ENCODE measurements at regions not wholly inside any gene's neighbourhood (a gene's known extent, or its start where the extent isn't known, plus 50 kb on each side); places are given as distances from the start of the nearest gene placed in this dataset.

DNA sequence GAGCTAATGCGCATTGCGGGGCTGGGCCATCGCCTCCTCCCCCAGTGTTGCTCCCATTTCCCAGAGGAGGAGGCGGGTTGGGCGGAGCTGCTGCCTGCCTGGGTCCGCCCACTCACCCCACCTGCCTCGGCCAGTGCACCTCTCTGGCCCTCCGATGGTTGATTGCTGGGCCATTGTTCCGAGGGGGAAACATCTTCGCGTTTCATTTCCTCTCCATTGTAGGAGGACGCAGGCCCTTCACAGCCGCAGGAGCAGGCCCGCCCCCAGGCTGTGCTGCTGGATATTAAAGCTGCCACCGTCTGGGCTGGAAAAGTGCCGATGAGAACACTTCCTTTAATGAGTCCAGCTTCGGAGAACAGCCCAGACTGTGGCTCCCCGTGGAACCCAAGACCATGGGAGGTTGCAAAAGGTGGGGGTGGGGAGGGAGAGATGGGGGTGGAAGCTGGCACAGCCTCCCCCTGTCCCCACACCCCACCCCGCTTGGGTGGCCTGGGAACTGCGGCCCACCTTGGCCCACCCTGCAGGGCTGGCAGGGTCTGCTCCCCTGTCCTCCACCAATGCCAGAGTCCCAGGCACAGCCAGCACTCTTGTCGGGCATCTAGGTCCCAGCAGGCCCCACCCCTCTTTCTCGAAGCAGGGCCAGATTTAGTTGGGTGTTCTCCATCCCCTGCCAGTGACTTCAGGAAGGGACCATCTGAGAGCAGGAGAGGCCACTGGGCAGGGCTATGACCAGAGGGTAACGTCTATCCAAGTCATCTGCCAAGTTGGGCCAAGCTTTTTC is 96.6 kb downstream of the ADRA2C start:
- DNase-seq = no peak
- H3F3A ChIP-seq (ENCODE audit: insufficient read depth, low read length) = no peaks in the 10 kb centered on the region
- no peak overlapping the region for H3K27ac ChIP-seq (ENCODE audit: low read length)
- H2AFZ ChIP-seq (ENCODE audit: low read length) = no peak overlapping the region
- no peak overlapping the region for H3K9ac ChIP-seq (ENCODE audit: low read length)
- H3K9me3 ChIP-seq (replicated peaks; ENCODE audit: insufficient read depth, low read length) = no peaks in the 10 kb centered on the region
- TF ChIP-seq EZH2 (optimal IDR thresholded peaks at IDR 0.05; ENCODE audit: low read depth, low read length) = no peak
- TF ChIP-seq, protein P1, sequence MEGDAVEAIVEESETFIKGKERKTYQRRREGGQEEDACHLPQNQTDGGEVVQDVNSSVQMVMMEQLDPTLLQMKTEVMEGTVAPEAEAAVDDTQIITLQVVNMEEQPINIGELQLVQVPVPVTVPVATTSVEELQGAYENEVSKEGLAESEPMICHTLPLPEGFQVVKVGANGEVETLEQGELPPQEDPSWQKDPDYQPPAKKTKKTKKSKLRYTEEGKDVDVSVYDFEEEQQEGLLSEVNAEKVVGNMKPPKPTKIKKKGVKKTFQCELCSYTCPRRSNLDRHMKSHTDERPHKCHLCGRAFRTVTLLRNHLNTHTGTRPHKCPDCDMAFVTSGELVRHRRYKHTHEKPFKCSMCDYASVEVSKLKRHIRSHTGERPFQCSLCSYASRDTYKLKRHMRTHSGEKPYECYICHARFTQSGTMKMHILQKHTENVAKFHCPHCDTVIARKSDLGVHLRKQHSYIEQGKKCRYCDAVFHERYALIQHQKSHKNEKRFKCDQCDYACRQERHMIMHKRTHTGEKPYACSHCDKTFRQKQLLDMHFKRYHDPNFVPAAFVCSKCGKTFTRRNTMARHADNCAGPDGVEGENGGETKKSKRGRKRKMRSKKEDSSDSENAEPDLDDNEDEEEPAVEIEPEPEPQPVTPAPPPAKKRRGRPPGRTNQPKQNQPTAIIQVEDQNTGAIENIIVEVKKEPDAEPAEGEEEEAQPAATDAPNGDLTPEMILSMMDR (IDR thresholded peaks at IDR 0.05; ENCODE audit: low read length) = no peak
- no peak for TF ChIP-seq EZH2phosphoT487 (IDR thresholded peaks at IDR 0.05; ENCODE audit: low read length)
- peaks cover 99% of the 10 kb centered on the region for H3K27me3 ChIP-seq (replicated peaks; ENCODE audit: insufficient read depth, low read length)
- no peaks in the 10 kb centered on the region for H3K4me1 ChIP-seq (ENCODE audit: low read length)
- no peaks in the 10 kb centered on the region for H3K79me2 ChIP-seq (ENCODE audit: low read length)
- no peak overlapping the region for H3K4me2 ChIP-seq (ENCODE audit: low read depth, low read length)
- no peak overlapping the region for H3K4me3 ChIP-seq (ENCODE audit: low read length)
- no peaks in the 10 kb centered on the region for H3K9me2 ChIP-seq (replicated peaks; ENCODE audit: insufficient read depth, low read length)
- no peaks in the 10 kb centered on the region for H4K20me1 ChIP-seq (ENCODE audit: insufficient read depth, low read length)
- no peaks in the 10 kb centered on the region for H3K36me3 ChIP-seq (replicated peaks; ENCODE audit: insufficient read depth, low read length)

DNA sequence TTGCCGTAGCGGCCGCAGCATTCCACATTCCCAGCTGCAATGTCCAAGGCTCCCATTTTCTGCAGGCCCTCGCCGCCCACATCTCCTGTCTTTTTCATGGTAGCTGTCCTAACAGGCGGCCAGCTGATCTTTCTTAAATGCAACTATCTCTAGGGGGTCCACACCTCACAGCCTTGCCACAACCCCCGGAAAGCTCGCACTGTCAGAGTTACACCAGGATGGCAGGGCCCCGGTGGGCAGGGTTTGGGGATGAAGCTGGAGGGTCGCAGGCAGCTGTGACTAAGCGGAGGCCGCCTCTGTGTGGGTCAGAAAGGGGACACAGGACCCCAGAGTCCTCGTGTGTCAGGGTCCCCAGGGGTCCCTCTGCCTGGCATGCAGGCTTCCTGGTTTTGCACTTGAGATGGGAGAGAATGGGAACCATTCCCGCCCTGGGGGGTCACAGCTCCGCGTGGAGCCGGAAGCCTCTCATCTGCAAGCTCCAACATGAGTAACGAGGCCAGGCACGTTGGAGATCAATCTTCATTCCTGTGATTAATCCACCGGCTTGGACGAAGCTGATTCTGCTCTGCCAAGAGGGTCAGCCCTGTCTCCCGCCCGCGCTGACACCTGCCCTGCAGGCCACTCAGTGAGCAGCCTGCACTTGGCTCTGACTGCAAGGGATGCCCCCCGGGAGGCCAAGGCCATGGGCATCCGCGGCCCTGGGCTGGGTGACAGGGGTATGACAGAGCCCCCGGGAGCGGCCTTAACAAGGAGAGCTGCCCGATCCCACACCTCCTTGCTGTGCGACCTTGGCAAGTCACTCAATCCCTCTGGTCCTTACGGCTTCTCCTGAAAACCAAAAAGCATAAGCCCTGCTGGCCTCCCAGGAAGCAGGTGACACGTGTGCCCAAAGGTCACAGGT is 97.9 kb downstream of the ADRA2C start:
- Histone ChIP-seq H3F3A (ENCODE audit: insufficient read depth, low read length) (no peaks in the 10 kb centered on the region), H3K27me3 (replicated peaks; ENCODE audit: insufficient read depth, low read length) (peaks cover 99% of the 10 kb centered on the region), H3K4me3 (ENCODE audit: low read length) (no peak overlapping the region), H3K27ac (ENCODE audit: low read length) (no peak overlapping the region), H3K79me2 (ENCODE audit: low read length) (no peaks in the 10 kb centered on the region), H3K4me2 (ENCODE audit: low read depth, low read length) (no peak overlapping the region), H3K36me3 (replicated peaks; ENCODE audit: insufficient read depth, low read length) (no peaks in the 10 kb centered on the region), H3K9me3 (replicated peaks; ENCODE audit: insufficient read depth, low read length) (no peaks in the 10 kb centered on the region), H2AFZ (ENCODE audit: low read length) (no peak overlapping the region), H3K9ac (ENCODE audit: low read length) (no peak overlapping the region), H3K9me2 (replicated peaks; ENCODE audit: insufficient read depth, low read length) (no peaks in the 10 kb centered on the region), H4K20me1 (ENCODE audit: insufficient read depth, low read length) (no peaks in the 10 kb centered on the region), H3K4me1 (ENCODE audit: low read length) (no peaks in the 10 kb centered on the region)
- TF ChIP-seq, protein P1 (IDR thresholded peaks at IDR 0.05; ENCODE audit: low read length) = no peak
- TF ChIP-seq EZH2 (optimal IDR thresholded peaks at IDR 0.05; ENCODE audit: low read depth, low read length) (no peak), EZH2phosphoT487 (IDR thresholded peaks at IDR 0.05; ENCODE audit: low read length) (no peak)
- DNase-seq = no peak

DNA sequence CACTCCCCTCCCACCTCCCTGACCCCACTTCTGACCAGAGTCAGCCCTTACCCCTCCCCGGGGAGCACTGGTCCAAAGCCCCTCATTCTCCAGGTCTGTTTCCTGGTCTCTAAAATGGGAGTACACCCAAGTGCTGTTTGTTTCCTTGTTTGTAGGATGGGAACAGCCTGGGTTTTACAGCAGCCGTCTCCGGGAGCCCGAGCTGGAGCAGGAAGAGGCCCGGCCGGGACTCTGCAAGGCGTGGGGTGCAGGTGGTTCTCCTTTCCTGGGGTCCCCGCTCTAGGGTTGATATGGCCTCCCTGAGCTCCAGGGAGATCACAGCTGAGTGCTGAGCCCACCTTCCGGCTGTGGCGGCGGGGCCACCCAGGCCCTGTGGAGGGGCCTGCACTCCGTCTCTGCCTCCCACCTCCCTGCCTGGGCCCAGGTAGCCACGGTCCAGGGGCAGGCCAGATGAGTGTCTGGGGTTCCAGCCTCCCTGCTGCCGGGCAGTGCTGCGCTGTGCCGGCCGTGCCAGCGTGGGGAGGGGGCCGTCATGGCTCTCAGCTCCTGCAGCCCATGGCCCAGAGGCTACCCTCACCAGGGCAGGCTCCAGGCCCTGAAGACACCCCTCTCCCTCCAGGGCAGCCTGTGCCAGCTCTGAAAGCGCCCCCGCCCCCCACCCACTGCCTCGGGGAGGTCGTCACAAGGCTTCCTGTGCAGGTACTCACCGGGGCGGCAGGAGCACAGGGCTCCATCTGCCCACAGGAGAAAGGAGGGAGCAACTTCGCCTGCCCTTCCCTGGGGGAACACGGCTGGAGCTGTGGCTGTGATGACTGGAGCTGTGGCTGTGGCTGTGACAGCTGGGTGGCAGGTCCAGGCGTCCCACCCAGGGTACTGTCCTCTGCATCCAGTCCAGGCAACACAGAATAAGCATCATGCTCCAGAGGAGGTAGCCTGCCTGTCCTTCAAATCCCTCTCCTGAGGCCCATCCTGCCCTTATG is 98.8 kb downstream of the ADRA2C start:
- H3K79me2 ChIP-seq (ENCODE audit: low read length) = no peaks in the 10 kb centered on the region
- no peak overlapping the region for H3K4me3 ChIP-seq (ENCODE audit: low read length)
- H3K9me3 ChIP-seq (replicated peaks; ENCODE audit: insufficient read depth, low read length) = no peaks in the 10 kb centered on the region
- H3K27ac ChIP-seq (ENCODE audit: low read length) = no peak overlapping the region
- H3K9me2 ChIP-seq (replicated peaks; ENCODE audit: insufficient read depth, low read length) = no peaks in the 10 kb centered on the region
- H3K4me1 ChIP-seq (ENCODE audit: low read length) = no peaks in the 10 kb centered on the region
- H3K36me3 ChIP-seq (replicated peaks; ENCODE audit: insufficient read depth, low read length) = no peaks in the 10 kb centered on the region
- no peak for DNase-seq
- no peak overlapping the region for H3K4me2 ChIP-seq (ENCODE audit: low read depth, low read length)
- no peak overlapping the region for H3K9ac ChIP-seq (ENCODE audit: low read length)
- no peaks in the 10 kb centered on the region for H4K20me1 ChIP-seq (ENCODE audit: insufficient read depth, low read length)
- H3K27me3 ChIP-seq (replicated peaks; ENCODE audit: insufficient read depth, low read length) = peaks cover 99% of the 10 kb centered on the region
- no peaks in the 10 kb centered on the region for H3F3A ChIP-seq (ENCODE audit: insufficient read depth, low read length)
- TF ChIP-seq EZH2 (optimal IDR thresholded peaks at IDR 0.05; ENCODE audit: low read depth, low read length) (no peak), EZH2phosphoT487 (IDR thresholded peaks at IDR 0.05; ENCODE audit: low read length) (no peak)
- TF ChIP-seq, protein P1 (IDR thresholded peaks at IDR 0.05; ENCODE audit: low read length) = no peak
- H2AFZ ChIP-seq (ENCODE audit: low read length) = no peak overlapping the region
